Gastroesophageal sphincter (tissue), 3 donors: ENCODE measurements at regions not wholly inside any gene's neighbourhood (a gene's known extent, or its start where the extent isn't known, plus 50 kb on each side); places are given as distances from the start of the nearest gene placed in this dataset.
"Not testable (repeated sequence)": the region's sequence is repeated elsewhere in the genome, so short reads cannot be mapped to it uniquely, and the experiment has no call there.

Experiments used
- CTCF ChIP-seq, 4 experiments: fragments of 200-600 bp in 2 of 4; fragments of 450-650 bp in 2 of 4; sonication (generic) in 1 of 4; IDR thresholded peaks; one replicate each; pipeline ENCODE4 v1.5.1; 2017 to 2019; ENCODE audit warnings: antibody characterized with exemption in 4 of 4, mild to moderate bottlenecking in 2 of 4, moderate library complexity in 2 of 4
- POLR2A ChIP-seq, 2 donors: fragments of 450-650 bp; IDR thresholded peaks; one replicate each; pipeline ENCODE4 v1.6.1; 2017; ENCODE audit warnings: antibody characterized with exemption in 2 of 2, mild to moderate bottlenecking in 2 of 2, moderate library complexity in 1 of 2

- TF ChIP-seq CTCF, POLR2A (IDR thresholded peaks at IDR 0.05): not testable (repeated sequence)
Observed at GRCh38 chr1:137664-138063, 313.8 kb downstream of the OR4F29 start.
